Activated naive CD4-positive, alpha-beta T cell treated with anti-CD3 and anti-CD28 coated beads, Interleukin-2, amount 50 U/mL, for 24 hours (primary cell): ENCODE measurements at regions not wholly inside any gene's neighbourhood (a gene's known extent, or its start where the extent isn't known, plus 50 kb on each side); places are given as distances from the start of the nearest gene placed in this dataset.
"Not testable (repeated sequence)": the region's sequence is repeated elsewhere in the genome, so short reads cannot be mapped to it uniquely, and the experiment has no call there.

Experiments used
- H3K27ac Mint-ChIP-seq: one replicate; pipeline ENCODE4 v1.8.0; 2021; ENCODE audit warnings: mild to moderate bottlenecking, mixed read lengths
- H3K27me3 Mint-ChIP-seq: one replicate; pipeline ENCODE4 v1.8.0; 2021; ENCODE audit warnings: mixed read lengths
- H3K36me3 Mint-ChIP-seq: one replicate; pipeline ENCODE4 v1.8.0; 2021; ENCODE audit warnings: mixed read lengths
- H3K4me1 Mint-ChIP-seq: one replicate; pipeline ENCODE4 v1.8.0; 2021; ENCODE audit warnings: mixed read lengths
- H3K4me3 Mint-ChIP-seq: one replicate; pipeline ENCODE4 v1.8.0; 2021; ENCODE audit warnings: mild to moderate bottlenecking, mixed read lengths
- H3K9me3 Mint-ChIP-seq: one replicate; pipeline ENCODE4 v1.8.0; 2021; ENCODE audit warnings: mixed read lengths

- peaks cover 2% of the 10 kb centered on the region for H3K27me3 Mint-ChIP-seq
- no peaks in the 10 kb centered on the region for H3K36me3 Mint-ChIP-seq
- no peaks in the 10 kb centered on the region for H3K4me1 Mint-ChIP-seq
- H3K4me3 Mint-ChIP-seq, result no peak overlapping the region
- H3K9me3 Mint-ChIP-seq, result no peaks in the 10 kb centered on the region
- no peak overlapping the region for H3K27ac Mint-ChIP-seq
Observed at GRCh38 chr15:62896380-62896866, 146.1 kb upstream of the TPM1 start.

- Mint-ChIP-seq H3K27ac (no peak overlapping the region), H3K36me3 (no peaks in the 10 kb centered on the region), H3K27me3 (peaks cover 2% of the 10 kb centered on the region), H3K4me3 (no peak overlapping the region), H3K4me1 (no peaks in the 10 kb centered on the region), H3K9me3 (no peaks in the 10 kb centered on the region)
Observed at GRCh38 chr15:62896969-62897486, 145.5 kb upstream of the TPM1 start.

DNA sequence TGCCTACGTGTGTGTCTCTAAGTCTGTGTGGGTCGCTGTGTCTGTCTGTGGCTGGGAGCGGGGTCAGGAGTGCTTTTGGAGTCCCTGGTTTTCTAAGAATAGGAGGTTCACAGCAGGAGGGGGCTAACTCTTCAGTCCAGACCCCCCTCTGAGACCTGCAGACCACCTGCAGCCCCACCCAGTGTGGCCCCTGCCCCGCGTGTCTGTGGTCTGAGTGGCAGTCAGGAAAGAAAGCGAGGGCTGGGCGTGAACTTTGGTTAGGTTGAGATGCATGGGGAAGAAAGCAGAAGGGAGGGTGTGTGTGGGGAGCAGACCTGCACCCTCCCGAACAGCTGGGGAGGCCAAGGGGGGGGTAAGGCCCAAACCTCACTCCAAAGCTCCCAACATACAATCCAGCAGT lies 144.9 kb upstream of the TPM1 start:
- H3K27ac Mint-ChIP-seq, result no peak overlapping the region
- peaks cover 2% of the 10 kb centered on the region for H3K27me3 Mint-ChIP-seq
- H3K4me3 Mint-ChIP-seq, result no peak overlapping the region
- H3K9me3 Mint-ChIP-seq, result no peaks in the 10 kb centered on the region
- no peaks in the 10 kb centered on the region for H3K36me3 Mint-ChIP-seq
- H3K4me1 Mint-ChIP-seq, result no peaks in the 10 kb centered on the region

- Mint-ChIP-seq H3K27ac (no peak overlapping the region), H3K27me3 (peaks cover 2% of the 10 kb centered on the region)
Observed at GRCh38 chr15:62899090-62899493, 143.5 kb upstream of the TPM1 start.

GRCh38 chr15:62900071-62900802 lies 142.3 kb upstream of the TPM1 start:
- Mint-ChIP-seq H3K27ac (no peak overlapping the region), H3K9me3 (no peaks in the 10 kb centered on the region), H3K4me1 (no peaks in the 10 kb centered on the region), H3K36me3 (no peaks in the 10 kb centered on the region), H3K27me3 (peaks cover 2% of the 10 kb centered on the region), H3K4me3 (no peak overlapping the region)

More at GRCh38 chr15:62899090-62899493, 143.5 kb upstream of the TPM1 start:
- H3K36me3 Mint-ChIP-seq, result no peaks in the 10 kb centered on the region
- H3K4me1 Mint-ChIP-seq, result no peaks in the 10 kb centered on the region
- no peak overlapping the region for H3K4me3 Mint-ChIP-seq
- no peaks in the 10 kb centered on the region for H3K9me3 Mint-ChIP-seq

DNA sequence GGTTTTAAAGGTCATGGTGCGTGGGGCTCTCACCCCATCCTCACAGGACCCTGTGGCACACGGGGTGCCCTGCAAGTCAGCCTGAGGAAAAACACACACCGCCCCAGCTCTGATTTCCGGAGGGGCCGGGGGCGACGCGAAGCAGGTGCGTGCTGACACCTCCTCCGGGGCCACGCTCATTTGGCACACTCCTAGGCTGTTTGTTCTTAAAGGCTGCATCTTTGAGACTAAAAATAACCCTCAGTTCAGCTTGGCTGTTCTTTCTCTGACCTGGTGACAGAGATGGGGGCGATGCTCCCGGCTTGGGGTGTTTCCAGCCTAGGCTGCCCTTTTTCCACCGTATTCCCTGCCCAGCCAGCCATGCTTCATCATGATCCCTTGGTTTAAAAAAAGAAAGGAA lies 141.5 kb upstream of the TPM1 start:
- no peak overlapping the region for H3K27ac Mint-ChIP-seq
- no peaks in the 10 kb centered on the region for H3K36me3 Mint-ChIP-seq
- peaks cover 2% of the 10 kb centered on the region for H3K27me3 Mint-ChIP-seq
- H3K4me1 Mint-ChIP-seq, result no peaks in the 10 kb centered on the region
- H3K9me3 Mint-ChIP-seq, result no peaks in the 10 kb centered on the region
- no peak overlapping the region for H3K4me3 Mint-ChIP-seq

DNA sequence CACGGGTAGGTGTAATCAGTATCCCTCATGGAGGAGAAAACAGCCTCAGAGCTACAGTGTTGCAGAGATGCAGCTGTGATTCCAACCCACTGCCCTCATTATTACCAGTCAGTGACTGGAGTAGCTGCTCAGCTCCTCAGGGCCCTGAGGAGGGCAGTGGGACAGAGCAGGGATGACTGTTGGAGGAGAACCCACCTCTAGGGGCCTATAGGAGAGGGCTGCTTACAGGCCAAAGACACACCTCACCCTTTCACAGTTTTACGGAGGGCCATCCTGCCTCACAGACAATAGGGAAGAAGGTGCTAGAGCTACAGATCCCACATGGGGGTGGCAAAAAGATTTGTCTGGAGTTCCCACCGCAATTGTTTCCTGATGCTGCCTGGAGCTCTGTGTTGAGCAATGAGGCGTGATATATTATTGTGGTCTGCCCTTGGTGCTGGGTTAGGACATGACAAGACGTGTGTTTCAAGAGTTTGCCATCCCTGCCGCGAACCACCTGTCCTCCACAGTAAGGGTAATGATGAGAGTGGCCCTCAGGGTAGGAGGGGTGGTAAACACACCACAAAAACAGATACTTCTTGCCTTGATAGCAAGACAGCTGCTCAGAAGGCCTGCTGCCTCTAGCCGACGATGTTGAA lies 140.5 kb upstream of the TPM1 start:
- Mint-ChIP-seq H3K36me3 (no peaks in the 10 kb centered on the region), H3K9me3 (no peaks in the 10 kb centered on the region), H3K4me1 (no peaks in the 10 kb centered on the region), H3K4me3 (no peak overlapping the region), H3K27me3 (peaks cover 2% of the 10 kb centered on the region), H3K27ac (no peak overlapping the region)

GRCh38 chr15:62902821-62903220 lies 139.7 kb upstream of the TPM1 start:
- Mint-ChIP-seq H3K4me3 (no peak overlapping the region), H3K36me3 (no peaks in the 10 kb centered on the region), H3K27me3 (peaks cover 2% of the 10 kb centered on the region), H3K9me3 (no peaks in the 10 kb centered on the region), H3K27ac (no peak overlapping the region), H3K4me1 (no peaks in the 10 kb centered on the region)

GRCh38 chr15:62903437-62903836 lies 139.1 kb upstream of the TPM1 start:
- Mint-ChIP-seq H3K36me3 (no peaks in the 10 kb centered on the region), H3K27me3 (peaks cover 2% of the 10 kb centered on the region), H3K4me3 (no peak overlapping the region)

DNA sequence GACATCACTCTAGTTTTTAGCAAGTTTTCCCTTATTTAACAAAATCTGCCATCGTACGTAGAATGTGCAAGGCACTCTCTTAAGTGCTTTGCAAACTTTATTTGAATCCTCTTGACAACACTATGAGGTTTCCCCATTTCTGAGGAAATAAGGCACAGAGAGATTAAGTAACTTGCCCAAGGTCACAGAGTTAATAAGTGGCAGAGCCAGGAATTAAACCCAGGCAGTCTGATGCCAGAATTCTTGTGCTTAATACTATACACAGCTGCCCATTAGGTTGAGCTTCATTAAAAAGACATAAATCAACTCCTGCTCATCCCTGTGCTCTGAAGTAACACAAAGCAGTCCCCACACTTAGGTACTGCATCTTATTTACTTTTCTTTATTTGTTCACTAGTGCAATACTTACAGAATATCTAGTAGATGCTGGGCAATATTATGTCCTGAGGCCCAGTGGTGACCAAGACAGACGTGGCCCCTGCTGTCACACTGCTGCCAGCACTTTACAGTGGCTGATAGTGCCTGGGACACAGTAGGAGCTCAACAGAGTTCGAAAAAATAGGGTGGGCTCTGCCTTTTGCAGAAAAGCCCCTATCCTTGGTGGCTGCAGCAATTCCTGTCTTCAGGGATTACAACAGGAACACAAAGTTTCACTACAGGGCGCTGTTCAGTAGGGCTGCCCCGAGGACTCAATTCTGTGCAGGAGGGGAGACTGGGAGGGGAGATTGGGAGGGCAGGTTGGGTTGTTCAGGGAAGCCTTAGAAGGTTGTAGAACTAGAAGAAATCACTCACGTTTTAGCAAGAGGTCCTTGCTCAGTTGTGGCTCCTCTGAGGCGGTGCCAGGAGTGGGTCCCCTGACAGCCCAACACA lies 138.3 kb upstream of the TPM1 start:
- no peaks in the 10 kb centered on the region for H3K4me1 Mint-ChIP-seq
- H3K4me3 Mint-ChIP-seq, result no peak overlapping the region
- no peaks in the 10 kb centered on the region for H3K36me3 Mint-ChIP-seq
- H3K9me3 Mint-ChIP-seq, result no peaks in the 10 kb centered on the region
- H3K27me3 Mint-ChIP-seq, result peaks cover 2% of the 10 kb centered on the region
- no peak overlapping the region for H3K27ac Mint-ChIP-seq

More at GRCh38 chr15:62903437-62903836, 139.1 kb upstream of the TPM1 start:
- no peaks in the 10 kb centered on the region for H3K9me3 Mint-ChIP-seq
- H3K27ac Mint-ChIP-seq, result no peak overlapping the region
- no peaks in the 10 kb centered on the region for H3K4me1 Mint-ChIP-seq

GRCh38 chr15:62906627-62907026 lies 135.9 kb upstream of the TPM1 start:
- Mint-ChIP-seq H3K9me3 (no peaks in the 10 kb centered on the region), H3K4me1 (no peaks in the 10 kb centered on the region), H3K27me3 (no peaks in the 10 kb centered on the region), H3K4me3 (no peak overlapping the region), H3K36me3 (no peaks in the 10 kb centered on the region), H3K27ac (no peak overlapping the region)

- Mint-ChIP-seq H3K4me1 (no peaks in the 10 kb centered on the region), H3K27ac (no peak overlapping the region), H3K4me3 (no peak overlapping the region), H3K9me3 (no peaks in the 10 kb centered on the region), H3K36me3 (no peaks in the 10 kb centered on the region), H3K27me3 (no peaks in the 10 kb centered on the region)
Observed at GRCh38 chr15:62907275-62907674, 135.3 kb upstream of the TPM1 start.

GRCh38 chr15:62908341-62908740 lies 134.2 kb upstream of the TPM1 start:
- not testable (repeated sequence) for H3K27me3 Mint-ChIP-seq, H3K27ac Mint-ChIP-seq, H3K9me3 Mint-ChIP-seq, H3K4me1 Mint-ChIP-seq, H3K36me3 Mint-ChIP-seq, H3K4me3 Mint-ChIP-seq

DNA sequence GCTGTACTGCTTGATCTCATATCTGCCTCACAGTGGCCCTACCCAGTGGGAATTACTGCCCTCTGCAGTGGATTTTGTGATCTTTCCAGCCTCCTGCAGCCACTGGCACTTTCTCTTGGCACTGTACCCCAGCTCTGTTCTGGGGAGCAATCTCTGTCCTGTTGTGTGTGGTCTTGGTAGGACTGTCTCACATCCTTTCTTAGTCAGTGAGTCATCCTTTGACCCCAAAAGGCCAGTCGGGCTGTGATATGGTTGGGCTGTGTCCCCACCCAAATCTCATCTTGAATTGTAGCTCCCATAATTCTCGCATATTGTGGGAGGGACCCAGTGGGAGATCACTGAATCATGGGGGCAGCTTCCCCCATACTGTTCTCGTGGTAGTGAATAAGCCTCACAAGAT lies 133.3 kb upstream of the TPM1 start:
- H3K9me3 Mint-ChIP-seq, result no peaks in the 10 kb centered on the region
- H3K27ac Mint-ChIP-seq, result no peak overlapping the region
- no peaks in the 10 kb centered on the region for H3K4me1 Mint-ChIP-seq
- H3K4me3 Mint-ChIP-seq, result no peak overlapping the region
- H3K36me3 Mint-ChIP-seq, result no peaks in the 10 kb centered on the region
- no peaks in the 10 kb centered on the region for H3K27me3 Mint-ChIP-seq

- Mint-ChIP-seq H3K36me3 (no peaks in the 10 kb centered on the region), H3K9me3 (no peaks in the 10 kb centered on the region), H3K4me3 (no peak overlapping the region), H3K4me1 (no peaks in the 10 kb centered on the region), H3K27ac (no peak overlapping the region), H3K27me3 (no peaks in the 10 kb centered on the region)
Observed at GRCh38 chr15:62912282-62912681, 130.3 kb upstream of the TPM1 start.

DNA sequence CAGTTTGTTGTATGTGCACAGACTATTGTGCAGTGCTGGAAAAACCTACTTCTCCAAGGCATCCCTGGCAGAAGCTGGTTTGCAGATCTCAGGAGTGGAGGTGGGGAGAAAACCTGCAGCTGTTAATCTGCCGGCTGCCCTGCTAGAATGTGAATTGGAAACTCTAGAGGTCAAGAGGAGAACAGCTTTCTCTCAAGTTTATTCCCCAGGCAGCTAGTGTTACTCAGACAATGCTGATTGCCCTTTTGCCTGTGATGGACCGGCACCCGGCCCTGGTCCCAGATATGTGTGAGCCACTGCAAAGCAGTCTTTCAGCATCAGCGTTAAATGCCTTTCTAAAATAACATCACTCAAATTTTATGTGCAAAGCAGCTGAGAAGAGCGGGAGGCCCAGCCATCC lies 129.7 kb upstream of the TPM1 start:
- H3K4me1 Mint-ChIP-seq, result no peaks in the 10 kb centered on the region
- no peak overlapping the region for H3K27ac Mint-ChIP-seq
- H3K4me3 Mint-ChIP-seq, result no peak overlapping the region
- H3K9me3 Mint-ChIP-seq, result no peaks in the 10 kb centered on the region
- H3K36me3 Mint-ChIP-seq, result no peaks in the 10 kb centered on the region
- no peaks in the 10 kb centered on the region for H3K27me3 Mint-ChIP-seq
